ENCODE measurements at regions not wholly inside any gene's neighbourhood (a gene's known extent, or its start where the extent isn't known, plus 50 kb on each side); places are given as distances from the start of the nearest gene placed in this dataset.

DNA sequence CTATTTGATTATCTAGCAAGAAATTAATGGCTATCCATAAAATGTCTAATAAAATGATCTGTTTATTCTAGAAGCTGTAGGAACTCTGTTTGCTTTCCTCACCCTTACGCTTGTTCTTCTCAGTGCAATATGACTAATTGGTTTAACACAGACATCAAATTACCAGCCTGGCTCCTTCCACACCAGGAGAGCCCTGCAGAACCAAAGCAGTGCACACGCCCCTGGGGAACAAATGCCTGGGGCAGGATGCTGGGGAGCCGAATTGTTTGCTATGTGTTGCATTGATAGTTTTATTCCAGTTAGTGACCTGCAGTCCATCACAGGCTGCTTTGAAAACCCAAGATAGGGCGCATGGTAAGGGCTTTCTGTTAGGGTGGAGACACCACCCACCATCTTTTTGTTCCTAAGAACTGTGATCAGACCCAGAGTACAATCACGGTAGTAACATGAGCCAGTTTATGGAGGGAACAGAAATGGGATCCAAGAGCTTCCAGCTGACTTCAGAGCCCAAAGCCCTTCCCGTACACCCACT is 126.4 kb upstream of the CD93 start:
- TF ChIP-seq POLR2A (IDR thresholded peaks at IDR 0.05): no peak
- TF ChIP-seq, protein P1, sequence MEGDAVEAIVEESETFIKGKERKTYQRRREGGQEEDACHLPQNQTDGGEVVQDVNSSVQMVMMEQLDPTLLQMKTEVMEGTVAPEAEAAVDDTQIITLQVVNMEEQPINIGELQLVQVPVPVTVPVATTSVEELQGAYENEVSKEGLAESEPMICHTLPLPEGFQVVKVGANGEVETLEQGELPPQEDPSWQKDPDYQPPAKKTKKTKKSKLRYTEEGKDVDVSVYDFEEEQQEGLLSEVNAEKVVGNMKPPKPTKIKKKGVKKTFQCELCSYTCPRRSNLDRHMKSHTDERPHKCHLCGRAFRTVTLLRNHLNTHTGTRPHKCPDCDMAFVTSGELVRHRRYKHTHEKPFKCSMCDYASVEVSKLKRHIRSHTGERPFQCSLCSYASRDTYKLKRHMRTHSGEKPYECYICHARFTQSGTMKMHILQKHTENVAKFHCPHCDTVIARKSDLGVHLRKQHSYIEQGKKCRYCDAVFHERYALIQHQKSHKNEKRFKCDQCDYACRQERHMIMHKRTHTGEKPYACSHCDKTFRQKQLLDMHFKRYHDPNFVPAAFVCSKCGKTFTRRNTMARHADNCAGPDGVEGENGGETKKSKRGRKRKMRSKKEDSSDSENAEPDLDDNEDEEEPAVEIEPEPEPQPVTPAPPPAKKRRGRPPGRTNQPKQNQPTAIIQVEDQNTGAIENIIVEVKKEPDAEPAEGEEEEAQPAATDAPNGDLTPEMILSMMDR (IDR thresholded peaks at IDR 0.05): no peak

Data from heart left ventricle (tissue), 13 donors.